Hepatic stellate cell (primary cell): ENCODE measurements at regions not wholly inside any gene's neighbourhood (a gene's known extent, or its start where the extent isn't known, plus 50 kb on each side); places are given as distances from the start of the nearest gene placed in this dataset.

ENCODE experiments used
- DNase-seq: peaks from one replicate; pipeline ENCODE4 v3.0.0; 2011; ENCODE audit warnings: low spot score

- DNase-seq, result no peak
Measured at GRCh38 chr1:88063605-88064004, 620.5 kb upstream of the PKN2 start.

- no peak for DNase-seq
Measured at GRCh38 chr1:88068407-88068960, 615.6 kb upstream of the PKN2 start.

- no peak for DNase-seq
Measured at GRCh38 chr1:88070956-88071355, 613.1 kb upstream of the PKN2 start.

GRCh38 chr1:88074661-88075060 lies 609.4 kb upstream of the PKN2 start:
- DNase-seq, result no peak

GRCh38 chr1:88075813-88076212 lies 608.3 kb upstream of the PKN2 start:
- no peak for DNase-seq

- no peak for DNase-seq
Measured at GRCh38 chr1:88079036-88079435, 605.0 kb upstream of the PKN2 start.

GRCh38 chr1:88080875-88081274 lies 603.2 kb upstream of the PKN2 start:
- DNase-seq, result no peak

- no peak for DNase-seq
Measured at GRCh38 chr1:88088481-88088880, 595.6 kb upstream of the PKN2 start.

- DNase-seq, result no peak
Measured at GRCh38 chr1:88089961-88090360, 594.1 kb upstream of the PKN2 start.

GRCh38 chr1:88098881-88099280 lies 585.2 kb upstream of the PKN2 start:
- no peak for DNase-seq

- no peak for DNase-seq
Measured at GRCh38 chr1:88101041-88101440, 583.0 kb upstream of the PKN2 start.

- no peak for DNase-seq
Measured at GRCh38 chr1:88104236-88104635, 579.8 kb upstream of the PKN2 start.

- no peak for DNase-seq
Measured at GRCh38 chr1:88104886-88105285, 579.2 kb upstream of the PKN2 start.

GRCh38 chr1:88111816-88112215 lies 572.3 kb upstream of the PKN2 start:
- no peak for DNase-seq

GRCh38 chr1:88117597-88117996 lies 566.5 kb upstream of the PKN2 start:
- no peak for DNase-seq

GRCh38 chr1:88118176-88118845 lies 565.8 kb upstream of the PKN2 start:
- no peak for DNase-seq

GRCh38 chr1:88124614-88125013 lies 559.5 kb upstream of the PKN2 start:
- no peak for DNase-seq

- DNase-seq, result no peak
Measured at GRCh38 chr1:88126467-88126866, 557.6 kb upstream of the PKN2 start.

- DNase-seq, result no peak
Measured at GRCh38 chr1:88133991-88134390, 550.1 kb upstream of the PKN2 start.

- DNase-seq, result no peak
Measured at GRCh38 chr1:88134983-88135921, 548.8 kb upstream of the PKN2 start.

GRCh38 chr1:88139633-88140032 lies 544.4 kb upstream of the PKN2 start:
- no peak for DNase-seq

GRCh38 chr1:88140325-88140724 lies 543.7 kb upstream of the PKN2 start:
- DNase-seq, result no peak

GRCh38 chr1:88141499-88142074 lies 542.5 kb upstream of the PKN2 start:
- no peak for DNase-seq
